ENCODE measurements at regions not wholly inside any gene's neighbourhood (a gene's known extent, or its start where the extent isn't known, plus 50 kb on each side); places are given as distances from the start of the nearest gene placed in this dataset.

DNA sequence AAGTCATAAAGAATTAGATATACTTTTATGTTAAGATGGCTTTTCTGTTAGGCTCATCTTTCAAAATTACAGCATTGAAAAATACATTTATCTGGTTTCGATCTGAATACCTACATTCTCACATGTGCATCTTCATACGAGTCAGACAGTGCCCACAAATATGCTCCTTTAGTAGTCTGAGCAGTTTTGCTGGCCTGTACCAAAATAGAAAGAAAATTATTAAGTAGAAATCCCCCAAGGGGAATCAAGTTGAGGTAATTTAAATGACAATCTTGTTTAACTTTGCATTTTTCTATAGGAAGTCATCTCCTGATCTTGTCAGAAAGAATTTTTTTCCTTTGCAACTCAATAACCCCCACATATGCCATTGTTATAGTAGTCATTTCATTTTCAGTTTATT is 287.4 kb upstream of the SEMA3D start:
- no peak for DNase-seq

DNA sequence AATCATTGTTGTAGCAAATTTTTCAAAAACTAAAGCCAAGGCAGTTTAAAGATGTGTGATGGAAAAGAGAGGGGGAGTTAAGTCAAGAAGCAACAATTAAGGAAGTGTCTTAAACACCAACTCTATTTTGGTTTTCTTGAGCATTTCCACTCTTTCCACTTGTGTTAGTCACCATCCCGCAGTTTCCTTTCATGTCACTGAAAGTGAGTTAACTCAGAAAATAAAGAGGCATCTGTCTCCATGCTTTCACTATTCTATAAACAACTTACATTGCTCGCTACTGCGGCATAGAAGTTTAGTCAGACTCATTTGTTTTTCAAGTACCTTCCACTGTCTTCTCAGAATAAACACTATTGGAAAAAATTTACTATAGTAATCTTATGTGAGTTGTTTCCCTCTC is 284.9 kb upstream of the SEMA3D start:
- no peak for DNase-seq

DNA sequence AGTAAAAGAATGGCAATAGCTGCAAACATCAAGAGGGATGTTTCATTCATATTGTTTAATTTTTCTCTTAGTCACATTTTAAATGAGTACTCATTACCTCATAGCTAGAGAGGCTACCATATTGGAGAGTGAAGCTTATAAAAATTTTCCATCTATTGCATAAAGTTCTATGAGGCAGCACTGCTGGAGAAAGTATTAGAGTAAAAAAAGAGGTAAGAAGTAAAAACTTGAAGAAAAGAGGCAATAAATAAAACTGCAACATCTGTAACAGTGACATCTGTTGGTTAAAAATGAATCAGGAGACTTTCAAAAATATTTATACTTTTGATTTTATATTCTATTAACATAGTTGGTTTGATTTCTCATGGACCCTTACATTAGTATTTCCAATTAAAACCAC is 284.5 kb upstream of the SEMA3D start:
- no peak for DNase-seq

DNA sequence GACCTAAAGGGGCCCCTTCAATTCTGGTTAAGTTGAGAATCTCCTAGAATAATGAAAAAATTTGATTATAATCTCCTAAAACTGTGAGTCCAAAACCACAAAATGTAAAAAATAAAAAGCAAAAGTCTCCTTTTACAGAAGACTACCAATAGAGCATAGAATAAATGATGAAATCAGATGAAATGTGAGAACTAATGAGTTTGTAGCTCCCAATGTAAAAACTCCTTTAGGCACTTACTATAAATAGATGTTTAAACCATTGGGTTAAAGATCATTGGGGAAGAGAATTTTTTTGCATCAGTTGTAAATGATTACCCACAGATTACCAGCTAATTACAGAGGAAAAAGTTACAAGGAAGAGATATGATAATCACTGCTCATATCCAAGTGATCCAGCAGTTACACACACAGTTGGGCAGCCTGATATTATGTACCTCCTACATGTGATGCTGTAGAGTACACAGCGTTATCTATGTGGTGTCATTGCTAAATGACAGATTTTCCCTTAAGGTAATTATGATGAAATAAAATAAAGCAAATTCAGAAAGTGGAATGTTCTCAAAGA is 282.7 kb upstream of the SEMA3D start:
- no peak for DNase-seq

DNA sequence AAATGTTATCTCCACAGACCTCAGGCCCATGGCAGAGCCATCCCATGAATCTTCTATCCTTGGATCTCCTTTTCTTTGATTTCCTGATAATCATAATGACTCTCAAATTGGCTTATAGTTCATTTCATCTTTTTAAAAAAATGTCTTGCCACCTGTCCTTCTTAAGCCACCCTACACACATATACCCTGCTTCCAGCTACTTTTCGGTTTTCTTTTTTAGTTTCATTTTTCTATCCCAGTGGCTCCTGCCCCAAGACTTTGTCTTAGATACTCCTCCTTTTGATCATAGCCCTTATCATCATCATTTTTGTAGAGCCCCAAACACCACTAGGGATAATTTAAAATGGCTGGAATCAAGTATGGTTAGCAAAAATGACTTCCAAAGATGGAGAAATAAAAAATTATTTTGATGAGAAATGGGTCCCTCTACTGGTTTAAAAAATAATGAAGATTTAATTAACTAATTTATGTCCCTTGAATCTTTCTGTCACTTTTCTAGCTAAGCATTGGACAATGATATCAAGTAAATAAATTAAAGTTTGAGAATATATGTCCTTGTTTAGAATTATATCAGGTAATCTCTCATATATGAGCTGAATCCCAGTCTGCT is 277.3 kb upstream of the SEMA3D start:
- DNase-seq: no peak

DNA sequence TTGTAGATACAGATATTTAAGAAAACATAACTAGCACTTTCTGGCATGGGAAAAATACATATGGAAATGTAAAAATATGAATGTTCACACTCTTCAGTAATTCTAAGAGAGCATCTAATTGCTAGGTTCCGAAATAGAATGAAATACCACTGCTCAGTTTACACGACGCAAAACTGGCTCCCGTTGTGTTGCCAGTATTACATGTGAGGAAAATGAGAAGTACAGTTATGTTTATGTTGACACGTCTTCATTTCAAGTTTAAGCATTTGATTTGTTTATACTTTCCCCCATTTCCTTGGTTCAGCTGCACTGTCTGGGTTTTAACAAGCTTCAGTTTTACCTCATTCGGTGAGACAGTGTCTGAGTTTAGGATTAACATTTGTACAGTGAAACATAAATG is 275.8 kb upstream of the SEMA3D start:
- no peak for DNase-seq

DNA sequence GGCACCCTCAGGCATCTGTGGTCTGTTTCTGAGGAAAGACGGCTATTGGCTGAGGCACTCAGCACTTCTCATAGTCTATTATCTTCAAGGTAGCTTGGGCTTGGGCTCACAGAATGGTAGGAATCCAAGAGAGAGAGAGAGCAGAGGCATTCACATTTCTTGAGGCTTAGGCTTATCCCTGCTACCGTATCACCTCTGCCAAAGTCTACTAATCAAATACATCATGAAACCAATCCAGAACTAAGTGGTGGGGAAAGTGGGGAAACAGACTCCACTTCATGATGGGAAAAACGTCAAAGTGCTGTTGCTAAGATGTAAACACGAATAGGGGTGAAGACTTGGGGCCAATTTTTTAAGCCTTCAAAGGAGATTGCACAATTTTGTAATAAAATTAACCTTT is 271.1 kb upstream of the SEMA3D start:
- no peak for DNase-seq

DNA sequence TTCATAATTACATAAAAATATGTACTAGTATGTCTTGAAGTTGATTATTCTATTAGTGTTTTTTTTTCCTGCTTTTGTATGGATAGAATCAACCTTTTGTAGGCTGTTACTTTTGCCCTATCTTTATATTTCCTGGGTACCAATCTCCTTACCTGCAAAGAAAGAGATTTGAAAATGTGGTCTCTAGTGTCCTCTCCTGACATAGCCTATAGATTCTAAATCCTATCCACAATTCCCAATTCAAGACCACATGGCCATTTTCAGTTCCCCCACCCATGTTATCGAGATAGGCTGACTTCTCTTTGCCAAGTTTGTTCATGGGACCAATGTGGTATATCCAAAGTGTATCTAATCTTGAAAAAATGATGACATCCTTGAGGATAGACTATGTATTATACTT is 269.4 kb upstream of the SEMA3D start:
- no peak for DNase-seq

DNA sequence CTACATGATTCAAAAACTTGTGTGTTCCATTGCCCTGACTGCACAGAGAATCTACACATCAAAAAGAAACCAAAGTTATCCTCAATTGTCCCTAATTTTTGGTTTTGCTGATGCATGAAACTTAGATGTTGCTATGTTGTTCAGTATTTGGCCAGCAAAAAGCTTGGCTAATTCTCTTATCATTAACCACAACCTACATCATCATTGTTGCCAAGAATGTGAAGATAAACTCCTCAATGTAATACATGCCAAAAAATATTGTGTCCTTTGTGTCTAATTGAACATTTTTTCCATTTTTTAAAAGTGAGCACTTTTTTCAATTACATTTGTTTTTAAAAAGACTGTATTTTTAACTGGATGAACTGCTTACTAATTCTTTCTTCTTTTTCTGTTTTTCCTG is 268.0 kb upstream of the SEMA3D start:
- DNase-seq: no peak

DNA sequence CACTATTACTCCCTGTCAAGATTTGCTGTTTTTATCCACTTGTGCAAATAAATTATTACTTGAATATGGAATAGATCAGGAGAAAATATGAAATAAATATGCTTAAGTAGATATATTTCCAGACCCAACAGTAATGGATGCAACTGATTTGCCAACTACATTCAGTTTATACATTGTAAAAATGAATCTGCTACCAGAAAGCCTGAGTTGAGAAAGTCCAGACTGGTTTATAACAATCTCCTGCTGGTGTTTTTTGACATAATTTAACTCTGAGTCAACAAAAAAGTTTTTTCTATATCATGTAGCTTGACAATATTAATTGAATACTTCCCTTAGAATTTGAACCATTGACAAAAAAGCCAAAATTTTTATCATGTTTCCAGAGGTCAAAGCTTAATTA is 265.8 kb upstream of the SEMA3D start:
- DNase-seq: no peak

DNA sequence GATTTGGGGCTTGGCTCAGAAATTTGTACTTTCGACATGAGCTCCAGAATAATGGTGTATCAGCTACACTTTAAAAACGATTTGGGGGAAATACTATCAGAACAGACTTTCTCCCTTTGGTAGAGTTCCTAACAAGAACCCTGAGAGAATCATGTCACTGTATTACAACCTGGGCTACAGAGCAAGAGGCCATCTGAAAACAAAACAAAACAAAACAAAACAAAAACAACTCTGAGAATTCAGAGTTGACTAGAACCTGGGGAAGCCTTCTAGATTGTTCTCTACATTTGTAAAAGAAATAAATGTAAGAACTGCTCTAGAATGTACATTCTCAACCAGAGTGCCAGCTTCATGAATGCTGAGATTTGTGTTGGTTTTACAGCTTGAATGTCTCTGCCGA is 262.6 kb upstream of the SEMA3D start:
- DNase-seq: no peak

DNA sequence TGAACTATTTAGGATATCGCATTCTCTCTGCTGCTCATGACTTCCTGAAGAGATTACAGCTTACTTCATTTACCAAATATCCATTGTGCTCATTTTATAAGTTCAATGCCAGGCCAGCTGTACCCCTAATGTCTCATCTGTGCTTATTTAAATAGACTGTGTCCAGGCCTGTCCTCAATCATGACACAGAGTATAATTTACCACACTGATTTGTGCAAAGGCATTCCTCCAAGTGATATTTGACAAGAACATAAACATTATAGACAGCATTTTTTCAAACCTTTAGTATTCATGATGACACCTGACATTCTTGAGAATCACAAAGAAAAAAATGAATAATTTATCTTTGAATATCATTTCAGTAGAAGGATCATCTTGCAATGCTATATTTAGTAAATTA is 260.1 kb upstream of the SEMA3D start:
- DNase-seq: no peak

DNA sequence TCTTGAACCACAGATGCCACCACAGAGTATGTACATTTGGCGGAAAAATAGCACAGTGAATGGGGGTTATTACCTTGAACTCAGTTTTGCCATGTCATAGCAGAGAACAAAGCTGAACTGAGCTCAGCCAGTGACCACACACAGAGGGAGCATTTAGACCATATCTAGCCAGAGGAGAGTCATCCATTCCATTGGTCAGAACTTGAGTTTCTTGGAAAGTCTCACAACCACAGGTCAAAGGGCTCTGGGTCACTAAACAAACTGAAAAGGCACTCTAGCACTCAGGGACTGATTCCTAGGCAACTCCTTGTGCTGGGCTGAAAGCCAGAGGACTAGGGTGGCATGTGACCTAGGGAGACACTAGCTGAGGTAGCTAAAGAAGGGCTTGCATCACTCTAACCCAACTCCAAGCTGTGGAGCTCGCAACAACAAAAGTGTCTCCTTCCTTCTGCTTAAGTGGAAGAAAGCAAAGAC is 239.7 kb upstream of the SEMA3D start:
- no peak for DNase-seq

DNA sequence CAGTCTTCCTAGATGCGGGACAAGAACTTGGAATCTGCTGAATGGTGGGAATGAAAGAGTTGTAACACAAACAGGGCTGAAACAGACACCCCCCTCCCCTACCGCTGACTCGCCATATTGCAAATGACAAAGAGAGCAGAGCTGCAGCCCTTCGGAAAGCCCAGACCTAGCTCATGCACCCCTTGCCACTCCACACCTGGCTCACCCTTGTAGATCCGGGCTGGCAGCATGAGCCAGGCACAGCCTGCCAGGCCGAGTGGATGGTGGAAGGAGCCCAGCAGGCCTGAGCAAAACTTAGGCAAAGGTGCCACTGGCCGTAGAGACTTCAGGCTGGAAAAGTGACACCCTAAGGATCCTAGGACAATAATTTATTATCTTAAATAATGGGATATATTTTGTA is 237.4 kb upstream of the SEMA3D start:
- DNase-seq: no peak

DNA sequence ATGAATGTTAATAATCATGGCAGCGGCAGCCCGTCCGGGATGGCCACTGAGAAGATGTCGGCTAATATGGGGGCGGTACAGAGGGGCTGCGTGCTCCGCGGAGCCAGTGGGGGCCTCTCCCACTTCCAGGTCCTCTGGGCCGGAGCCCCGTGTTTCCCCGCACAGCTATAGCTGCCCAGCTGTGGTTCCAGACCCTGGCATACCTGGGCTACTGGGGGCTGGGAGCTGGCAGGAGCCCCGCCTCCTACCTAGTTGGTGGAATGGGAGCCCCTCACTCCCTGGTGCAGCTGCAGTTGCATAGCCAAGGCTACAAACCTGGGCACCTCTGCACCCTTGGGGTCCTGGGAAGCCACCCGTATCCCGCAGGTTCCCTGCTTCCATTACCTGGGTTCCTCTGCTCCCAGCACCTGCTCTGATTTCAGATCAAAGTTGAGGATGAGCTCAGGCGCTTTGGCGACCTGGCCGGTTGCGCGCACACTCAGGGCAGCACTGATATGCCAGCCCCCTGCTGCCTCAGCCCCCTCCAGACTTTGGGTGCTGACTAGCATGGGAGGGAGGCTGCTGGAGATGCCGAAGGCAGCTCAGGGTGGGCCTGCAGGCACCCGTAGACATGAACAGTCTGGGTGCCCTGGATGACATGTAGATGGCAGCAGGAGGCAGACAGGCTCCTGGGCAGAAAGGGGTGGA is 236.5 kb upstream of the SEMA3D start:
- DNase-seq: no peak

DNA sequence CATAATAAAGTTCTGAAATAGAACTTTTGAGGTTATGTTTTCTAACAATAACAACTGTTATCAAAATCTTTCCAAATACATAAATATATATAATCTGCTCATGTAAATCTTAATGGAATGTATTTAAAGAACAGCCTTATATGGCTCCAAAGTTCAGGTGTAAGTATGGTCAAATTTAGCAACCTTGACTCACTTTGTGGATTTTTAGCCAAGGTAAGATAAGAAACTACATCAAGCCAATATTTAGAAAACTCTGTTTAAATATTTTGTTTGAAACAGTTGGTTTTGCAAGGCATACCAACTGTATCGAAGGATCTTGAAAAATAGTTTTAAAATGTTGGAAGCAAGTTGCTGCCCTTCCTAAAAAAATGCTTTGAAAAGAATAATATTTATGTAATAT is 228.9 kb upstream of the SEMA3D start:
- DNase-seq: no peak

DNA sequence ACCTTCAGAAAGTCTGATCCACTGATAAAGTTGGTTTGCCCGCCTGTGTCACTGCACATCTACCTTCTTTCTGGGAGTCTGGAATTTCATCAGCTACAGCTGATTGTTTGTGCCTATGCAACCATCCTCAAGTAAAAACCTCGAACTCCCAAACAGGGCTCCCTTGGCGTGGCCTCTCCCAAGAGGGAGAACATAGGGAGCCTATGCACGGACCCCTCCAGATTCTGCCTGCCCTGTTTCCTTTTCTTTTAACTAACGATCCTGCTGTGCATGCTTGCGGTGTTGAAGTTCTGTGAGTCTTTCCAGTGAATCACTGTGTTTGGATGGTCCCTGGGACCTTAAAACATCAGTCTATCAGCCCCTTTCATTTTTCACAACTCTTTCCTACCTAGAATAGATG is 226.9 kb upstream of the SEMA3D start:
- DNase-seq: no peak

DNA sequence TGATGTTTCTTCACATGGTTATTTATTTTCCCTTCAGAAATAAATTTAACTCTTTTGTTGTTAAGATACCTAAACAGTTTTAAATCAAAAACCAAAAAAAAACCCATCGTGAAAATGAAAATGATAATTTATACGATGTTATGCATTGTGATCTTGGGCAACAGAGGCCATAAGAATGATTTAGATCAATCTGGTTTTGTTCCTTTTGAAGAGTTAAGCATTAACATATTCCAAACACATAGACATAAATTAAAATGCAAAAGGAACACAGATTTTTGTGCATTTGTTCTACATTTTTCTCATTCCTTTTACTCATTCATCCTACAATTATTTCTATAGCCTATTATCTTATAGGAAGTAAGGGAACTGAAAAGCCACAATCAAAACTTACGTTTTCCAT is 226.1 kb upstream of the SEMA3D start:
- no peak for DNase-seq

DNA sequence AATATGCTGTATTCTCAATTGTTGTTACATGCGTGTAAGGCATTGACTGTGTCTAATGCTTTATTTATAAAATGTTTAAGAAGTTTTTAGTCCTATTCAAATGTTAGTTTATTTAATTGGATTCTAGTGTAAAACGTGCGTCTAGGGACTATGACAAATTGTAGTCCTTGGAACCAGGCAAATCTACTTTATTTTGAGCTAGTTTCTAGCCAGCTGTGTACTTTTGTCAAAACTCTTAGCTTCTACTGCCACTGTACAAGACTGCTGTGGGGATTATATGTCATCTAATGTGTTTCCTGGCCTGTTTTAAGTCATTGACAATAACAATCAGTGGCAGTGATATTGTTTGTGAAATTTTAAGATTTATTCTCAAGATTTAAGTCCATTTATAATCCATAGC is 220.5 kb upstream of the SEMA3D start:
- no peak for DNase-seq

DNA sequence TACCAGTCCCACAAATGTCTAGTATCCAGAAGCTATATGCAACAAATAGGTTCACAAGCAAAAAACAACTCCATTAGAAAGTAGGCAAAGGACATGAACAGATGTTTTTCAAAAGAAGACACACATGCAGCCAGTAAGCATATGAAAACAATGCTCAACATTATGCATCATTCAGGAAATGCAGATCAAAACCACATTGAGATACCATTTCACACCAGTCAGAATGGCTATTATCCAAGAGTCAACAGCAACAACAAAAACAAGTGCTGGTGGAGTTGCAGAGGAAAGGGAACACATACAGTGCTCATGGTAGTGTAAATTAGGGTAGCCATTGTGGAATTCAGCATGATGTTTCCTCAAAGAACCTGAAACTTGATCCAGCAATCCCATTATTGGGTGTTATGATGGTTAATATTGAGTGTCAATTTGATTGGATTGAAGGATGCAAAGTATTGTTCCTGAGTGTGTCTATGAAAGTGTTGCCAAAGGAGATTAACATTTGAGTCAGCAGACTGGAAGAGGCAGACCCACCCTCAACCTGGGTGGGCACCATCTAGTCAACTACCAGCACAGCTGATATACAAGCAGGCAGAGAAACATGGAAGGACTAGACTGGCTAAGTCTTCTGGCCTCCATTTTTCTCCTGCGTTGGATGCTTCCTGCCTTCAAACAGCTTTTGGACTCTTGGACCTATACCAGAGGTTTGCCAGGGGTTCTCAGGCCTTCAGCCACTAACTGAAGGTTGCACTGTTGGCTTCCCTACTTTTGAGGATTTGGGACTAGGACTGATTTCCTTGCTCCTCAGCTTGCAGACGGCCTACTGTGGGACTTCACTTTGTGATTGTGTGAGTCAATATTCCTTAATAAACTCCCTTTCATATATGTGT is 218.4 kb upstream of the SEMA3D start:
- DNase-seq: no peak

DNA sequence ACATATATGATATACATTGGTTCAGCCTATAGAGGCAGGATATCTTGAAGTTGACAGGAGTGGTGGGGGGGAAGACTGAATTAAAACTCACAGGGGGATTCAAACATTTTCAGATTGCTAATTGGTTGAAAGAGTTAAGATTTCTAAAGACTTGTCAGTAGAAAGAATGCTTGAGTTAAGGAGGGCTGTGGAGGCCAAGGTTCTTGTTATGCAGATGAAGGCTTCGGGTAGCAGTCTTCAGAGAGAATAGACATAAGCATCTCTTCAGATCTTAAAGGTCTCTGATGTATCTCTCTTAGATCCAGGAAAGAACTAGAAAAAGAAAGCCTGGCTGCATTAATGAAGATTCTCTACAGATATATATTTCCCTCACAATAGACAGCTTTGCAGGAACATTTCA is 209.8 kb upstream of the SEMA3D start:
- DNase-seq: no peak

DNA sequence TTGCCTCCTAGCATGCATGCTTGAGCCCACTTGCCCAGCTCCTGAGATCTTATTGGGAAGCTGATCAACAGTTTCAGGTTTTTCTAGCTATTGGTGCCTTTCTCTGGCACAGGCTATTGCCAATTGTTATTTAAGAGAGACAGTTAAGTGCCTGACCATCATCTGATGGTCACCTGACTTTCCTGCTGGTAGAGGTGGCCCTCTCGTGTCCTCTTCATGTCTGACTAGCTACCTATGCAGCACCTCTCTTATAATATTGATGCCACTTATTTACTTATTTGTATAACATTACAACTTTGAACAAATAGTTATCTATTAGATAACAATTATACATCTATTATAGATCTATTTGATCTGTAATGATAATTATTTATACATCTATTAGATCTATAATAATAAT is 205.9 kb upstream of the SEMA3D start:
- no peak for DNase-seq

DNA sequence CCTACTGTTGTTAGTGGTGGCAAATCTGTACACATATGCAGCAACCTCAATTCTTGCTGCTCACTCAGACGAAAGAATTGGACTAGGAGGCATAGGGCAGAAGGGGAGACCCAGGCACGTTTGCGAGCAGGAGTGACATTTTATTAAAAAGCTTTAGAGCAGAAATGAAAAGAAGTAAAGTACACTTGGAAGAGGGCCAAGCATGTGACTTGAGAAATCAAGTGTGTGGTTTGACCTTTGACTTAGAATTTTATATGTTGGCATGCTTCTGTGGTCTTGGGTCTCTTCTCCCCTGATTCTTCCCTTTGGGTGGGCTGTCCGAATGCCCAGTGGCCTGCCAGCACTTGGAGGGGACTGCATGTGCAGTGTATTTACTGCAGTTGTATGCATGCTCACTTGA is 205.5 kb upstream of the SEMA3D start:
- no peak for DNase-seq

DNA sequence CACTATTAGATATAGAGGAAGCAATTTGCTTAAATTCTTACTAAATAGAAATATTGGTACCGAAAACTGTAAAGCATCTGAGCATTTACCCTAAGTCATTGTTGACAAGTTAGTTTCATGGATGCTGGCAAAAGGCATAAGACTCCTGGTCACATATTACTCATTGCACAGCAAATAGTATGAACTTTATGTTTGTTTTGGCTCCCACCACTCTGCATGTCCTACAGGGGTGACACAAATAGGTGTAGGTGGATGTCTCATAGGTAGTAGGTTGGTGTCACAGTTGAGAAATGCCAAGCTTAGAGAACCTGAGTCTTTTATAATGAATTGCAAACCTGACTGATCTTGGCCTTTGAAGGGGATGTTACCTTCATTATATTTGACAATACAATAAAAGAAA is 199.6 kb upstream of the SEMA3D start:
- no peak for DNase-seq

Data from NCI-H510A treated with DMSO at 0.1 percent for 48 hours (cell line).